ENCODE measurements at regions not wholly inside any gene's neighbourhood (a gene's known extent, or its start where the extent isn't known, plus 50 kb on each side); places are given as distances from the start of the nearest gene placed in this dataset.

DNA sequence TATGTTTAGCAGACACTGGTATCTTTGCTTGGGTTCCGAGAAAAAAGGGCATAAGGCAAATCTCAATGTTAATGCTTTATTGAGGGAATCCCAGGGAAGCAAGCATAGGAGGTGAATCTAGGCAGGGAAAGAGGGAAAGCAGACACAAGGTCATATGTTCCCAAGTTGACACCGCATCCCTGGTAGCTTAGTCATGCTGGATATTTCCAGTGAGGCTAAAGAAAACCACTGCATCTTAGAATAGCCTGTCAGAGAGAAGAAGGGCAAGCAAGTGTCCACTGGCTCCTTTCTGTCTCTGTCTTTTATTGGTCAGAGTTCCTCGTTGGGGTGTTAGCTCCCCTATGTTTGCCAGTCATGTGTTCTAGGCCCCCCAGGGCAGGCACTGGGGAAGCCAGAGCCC is 104.7 kb downstream of the NKX6-1 start:
- H3K4me1 Mint-ChIP-seq (ENCODE audit: low read depth): no peaks in the 10 kb centered on the region
- H3K4me3 Mint-ChIP-seq: no peak overlapping the region
- TF ChIP-seq, protein P1, sequence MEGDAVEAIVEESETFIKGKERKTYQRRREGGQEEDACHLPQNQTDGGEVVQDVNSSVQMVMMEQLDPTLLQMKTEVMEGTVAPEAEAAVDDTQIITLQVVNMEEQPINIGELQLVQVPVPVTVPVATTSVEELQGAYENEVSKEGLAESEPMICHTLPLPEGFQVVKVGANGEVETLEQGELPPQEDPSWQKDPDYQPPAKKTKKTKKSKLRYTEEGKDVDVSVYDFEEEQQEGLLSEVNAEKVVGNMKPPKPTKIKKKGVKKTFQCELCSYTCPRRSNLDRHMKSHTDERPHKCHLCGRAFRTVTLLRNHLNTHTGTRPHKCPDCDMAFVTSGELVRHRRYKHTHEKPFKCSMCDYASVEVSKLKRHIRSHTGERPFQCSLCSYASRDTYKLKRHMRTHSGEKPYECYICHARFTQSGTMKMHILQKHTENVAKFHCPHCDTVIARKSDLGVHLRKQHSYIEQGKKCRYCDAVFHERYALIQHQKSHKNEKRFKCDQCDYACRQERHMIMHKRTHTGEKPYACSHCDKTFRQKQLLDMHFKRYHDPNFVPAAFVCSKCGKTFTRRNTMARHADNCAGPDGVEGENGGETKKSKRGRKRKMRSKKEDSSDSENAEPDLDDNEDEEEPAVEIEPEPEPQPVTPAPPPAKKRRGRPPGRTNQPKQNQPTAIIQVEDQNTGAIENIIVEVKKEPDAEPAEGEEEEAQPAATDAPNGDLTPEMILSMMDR (IDR thresholded peaks at IDR 0.05): no peak
- no peaks in the 10 kb centered on the region for H3K27me3 Mint-ChIP-seq (ENCODE audit: insufficient read depth)
- no peaks in the 10 kb centered on the region for H3K36me3 Mint-ChIP-seq (ENCODE audit: low read depth)
- no peak overlapping the region for H3K27ac Mint-ChIP-seq
- no peak for DNase-seq
- H3K9me3 Mint-ChIP-seq: no peaks in the 10 kb centered on the region

DNA sequence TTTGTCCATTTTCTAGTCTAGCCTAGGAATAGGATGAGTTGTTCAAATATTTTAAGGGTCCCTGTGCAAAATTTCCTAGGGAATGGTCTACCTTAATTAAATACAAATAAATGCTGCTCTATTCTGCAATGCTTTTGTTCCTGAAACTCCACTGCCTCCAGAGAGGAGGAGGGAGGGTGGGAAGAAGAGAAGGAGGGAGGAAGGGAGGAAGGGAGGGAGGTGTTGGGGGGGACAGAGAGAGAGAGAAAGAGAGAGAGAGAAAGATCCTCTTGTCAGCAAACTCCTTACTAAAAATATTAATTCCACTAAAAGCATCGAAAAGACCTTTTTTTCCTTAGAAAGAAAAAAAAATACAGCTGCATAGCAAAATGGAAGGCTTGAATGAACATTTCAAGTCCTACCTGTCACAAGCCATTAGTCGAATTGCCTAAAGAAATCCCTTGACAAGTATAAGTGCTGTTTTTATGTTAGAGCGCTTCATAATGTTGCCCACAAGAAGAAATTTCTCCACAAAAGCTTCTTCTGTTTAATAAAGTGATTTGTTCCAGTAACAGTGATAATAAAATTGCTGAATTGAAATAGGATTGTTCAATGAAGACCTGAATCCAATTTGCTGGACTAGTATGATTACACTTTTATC is 106.0 kb downstream of the NKX6-1 start:
- no peaks in the 10 kb centered on the region for H3K36me3 Mint-ChIP-seq (ENCODE audit: low read depth)
- no peaks in the 10 kb centered on the region for H3K9me3 Mint-ChIP-seq
- H3K27ac Mint-ChIP-seq: no peak overlapping the region
- TF ChIP-seq, protein P1 (IDR thresholded peaks at IDR 0.05): no peak
- no peak overlapping the region for H3K4me3 Mint-ChIP-seq
- no peak for DNase-seq
- no peaks in the 10 kb centered on the region for H3K4me1 Mint-ChIP-seq (ENCODE audit: low read depth)
- H3K27me3 Mint-ChIP-seq (ENCODE audit: insufficient read depth): no peaks in the 10 kb centered on the region

DNA sequence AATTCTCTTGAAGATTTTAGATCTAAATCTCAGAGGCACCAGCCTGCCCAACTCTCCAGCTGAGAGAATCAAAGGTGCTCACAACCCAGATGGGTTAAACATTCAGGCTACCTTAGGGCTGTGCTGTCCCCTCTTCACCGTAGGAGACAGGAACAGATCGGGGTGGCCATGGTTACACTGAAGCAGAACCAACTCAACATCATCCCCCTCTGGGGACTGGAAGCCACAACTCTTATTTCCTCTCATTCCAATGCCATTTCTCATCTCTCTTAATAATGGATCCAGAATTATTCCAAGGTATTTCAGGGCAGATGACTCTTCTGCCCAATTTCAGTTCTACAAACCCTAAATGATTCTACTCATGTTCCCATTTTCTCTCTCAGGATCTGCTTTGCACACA is 109.7 kb downstream of the NKX6-1 start:
- no peaks in the 10 kb centered on the region for H3K4me1 Mint-ChIP-seq (ENCODE audit: low read depth)
- H3K36me3 Mint-ChIP-seq (ENCODE audit: low read depth): no peaks in the 10 kb centered on the region
- H3K27ac Mint-ChIP-seq: no peak overlapping the region
- peaks cover 2% of the 10 kb centered on the region; the same call in 1 of the 2 replicates for H3K27me3 Mint-ChIP-seq (ENCODE audit: insufficient read depth)
- TF ChIP-seq, protein P1 (IDR thresholded peaks at IDR 0.05): no peak
- DNase-seq: no peak
- H3K4me3 Mint-ChIP-seq: no peak overlapping the region
- H3K9me3 Mint-ChIP-seq: no peaks in the 10 kb centered on the region; the same call in 1 of the 2 replicates

DNA sequence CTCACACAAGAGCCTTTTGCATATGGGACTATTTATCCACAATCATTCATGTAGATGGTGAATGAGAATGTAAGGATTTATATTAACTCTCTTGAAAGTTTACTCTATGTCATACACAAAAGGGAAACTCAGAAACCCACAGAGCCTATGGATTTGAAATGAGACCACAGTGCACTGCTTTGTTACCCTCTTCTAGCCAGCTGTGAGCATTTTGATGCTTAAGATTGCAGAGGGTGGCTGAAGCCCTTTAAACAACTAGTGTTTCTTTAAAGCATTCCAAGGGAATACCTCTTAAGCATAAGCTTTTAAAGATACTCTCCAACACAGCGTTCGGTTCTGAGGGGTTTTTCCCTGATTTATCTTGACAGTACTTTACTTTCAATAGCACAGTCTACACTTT is 113.9 kb downstream of the NKX6-1 start:
- peaks cover 2% of the 10 kb centered on the region; the same call in 1 of the 2 replicates for H3K27me3 Mint-ChIP-seq (ENCODE audit: insufficient read depth)
- no peaks in the 10 kb centered on the region; the same call in 1 of the 2 replicates for H3K9me3 Mint-ChIP-seq
- no peaks in the 10 kb centered on the region for H3K36me3 Mint-ChIP-seq (ENCODE audit: low read depth)
- TF ChIP-seq, protein P1 (IDR thresholded peaks at IDR 0.05): no peak
- H3K4me1 Mint-ChIP-seq (ENCODE audit: low read depth): no peaks in the 10 kb centered on the region
- no peak for DNase-seq
- H3K27ac Mint-ChIP-seq: no peak overlapping the region
- no peak overlapping the region for H3K4me3 Mint-ChIP-seq

DNA sequence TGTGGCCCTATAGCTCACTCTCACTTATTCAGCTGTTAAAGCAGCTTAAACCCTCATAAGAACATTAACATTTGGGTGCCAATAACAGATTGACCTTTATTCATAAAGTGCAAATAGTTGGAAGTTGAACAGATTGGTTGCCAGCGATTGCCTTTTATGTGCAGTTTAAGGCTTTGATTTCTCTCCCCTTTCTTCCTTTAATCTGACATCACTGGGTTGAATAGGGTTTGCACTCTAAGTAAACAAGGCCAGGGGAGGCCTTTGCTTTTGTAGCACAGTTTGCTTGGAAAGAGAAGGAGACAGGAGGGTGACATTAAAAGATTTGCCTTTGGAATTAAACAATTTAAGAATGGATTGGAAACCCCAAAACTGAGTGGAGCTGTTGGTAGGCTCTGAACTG is 114.3 kb downstream of the NKX6-1 start:
- Mint-ChIP-seq H3K27me3 (ENCODE audit: insufficient read depth) (peaks cover 2% of the 10 kb centered on the region; the same call in 1 of the 2 replicates), H3K4me1 (ENCODE audit: low read depth) (no peaks in the 10 kb centered on the region), H3K36me3 (ENCODE audit: low read depth) (no peaks in the 10 kb centered on the region), H3K4me3 (no peak overlapping the region), H3K27ac (no peak overlapping the region), H3K9me3 (no peaks in the 10 kb centered on the region; the same call in 1 of the 2 replicates)
- TF ChIP-seq, protein P1 (IDR thresholded peaks at IDR 0.05): no peak
- DNase-seq: no peak

Measured in HFFc6 (cell line).